Small intestine (tissue), 7 donors: ENCODE measurements at regions not wholly inside any gene's neighbourhood (a gene's known extent, or its start where the extent isn't known, plus 50 kb on each side); places are given as distances from the start of the nearest gene placed in this dataset.
A peak's percentile ranks its signal among the peaks of the same experiment; 100 is the strongest.

Experiments used
- DNase-seq, 2 donors: peaks; one replicate each; pipeline versions ENCODE4 v3.0.0 to v3.0.0-alpha.2; 2013
- FAIRE-seq: peaks from 2 replicates; lab custom pipeline; 2012; peaks lifted over from hg19 to GRCh38; lab: Jason Lieb, UNC
- H3K27ac ChIP-seq, 3 donors: one replicate each; pipeline ENCODE4 v1.5.1; 2013; ENCODE audit warnings: low read length in 2 of 3, mild to moderate bottlenecking in 2 of 3, control low read depth in 1 of 3, inconsistent platforms in 1 of 3, low read depth in 1 of 3, moderate library complexity in 1 of 3
- H3K27me3 ChIP-seq, 3 donors: one replicate each; pipeline ENCODE4 v1.6.1; 2013; ENCODE audit warnings: low read length in 3 of 3, inconsistent platforms in 1 of 3; ENCODE audit not compliant: control insufficient read depth in 3 of 3, insufficient read depth in 3 of 3
- H3K36me3 ChIP-seq, 3 donors: one replicate each; pipeline ENCODE4 v1.6.1; 2013; ENCODE audit warnings: low read length in 3 of 3, inconsistent platforms in 1 of 3, low read depth in 1 of 3, mild to moderate bottlenecking in 1 of 3, moderate library complexity in 1 of 3; ENCODE audit not compliant: control insufficient read depth in 3 of 3, insufficient read depth in 2 of 3
- H3K4me1 ChIP-seq, 3 donors: one replicate each; pipeline ENCODE4 v1.6.1; 2013; ENCODE audit warnings: low read length in 2 of 3, inconsistent platforms in 1 of 3, low read depth in 1 of 3, mild to moderate bottlenecking in 1 of 3, moderate library complexity in 1 of 3; ENCODE audit not compliant: control insufficient read depth in 3 of 3, insufficient read depth in 2 of 3
- H3K4me3 ChIP-seq, 3 donors: one replicate each; pipeline ENCODE4 v1.5.1; 2013; ENCODE audit warnings: low read length in 3 of 3, control low read depth in 1 of 3, inconsistent platforms in 1 of 3, low read depth in 1 of 3, mild to moderate bottlenecking in 1 of 3, moderate library complexity in 1 of 3
- H3K9me3 ChIP-seq, 2 donors: one replicate each; pipeline ENCODE4 v1.6.1; 2013; ENCODE audit warnings: low read depth in 1 of 2, low read length in 1 of 2; ENCODE audit not compliant: control insufficient read depth in 2 of 2, insufficient read depth in 1 of 2
- WGBS, 3 donors: extraction: QIAGEN DNeasy Blood & Tissue Kit; methylation state at CpG; one replicate each; pipeline ENCODE4 v1.1.7; 2013; 5-methylcytosine and 5-hydroxymethylcytosine counted together
- donor health status: healthy with polysubstance abuse.
- donor health status: control.
- donor health status: control.
- donor health status: Bipolar disorder and iron deficiency.
- donor health status: healthy.

GRCh38 chr1:239282411-239282810 lies 104.0 kb upstream of the CHRM3 start:
- no peaks in the 10 kb centered on the region for H3K4me1 ChIP-seq
- no peak for DNase-seq
- no peak for FAIRE-seq
- no peaks in the 10 kb centered on the region for H3K27me3 ChIP-seq
- no peak overlapping the region for H3K27ac ChIP-seq
- no peaks in the 10 kb centered on the region for H3K36me3 ChIP-seq
- no peak overlapping the region for H3K4me3 ChIP-seq
- H3K9me3 ChIP-seq, result no peaks in the 10 kb centered on the region
- WGBS, 3 donors, result 17 to 60% (median 28%) methylated on average over 3 of the region's 3 CpGs

GRCh38 chr1:239276051-239276450 lies 110.3 kb upstream of the CHRM3 start:
- Histone ChIP-seq H3K4me1 (no peaks in the 10 kb centered on the region), H3K27me3 (no peaks in the 10 kb centered on the region), H3K4me3 (no peak overlapping the region), H3K9me3 (peaks cover 0 to 6% of the 10 kb centered on the region in 2 donors), H3K27ac (no peak overlapping the region), H3K36me3 (no peaks in the 10 kb centered on the region)
- FAIRE-seq (no peak), DNase-seq (no peak)
- 67 to 74% (median 73%) methylated on average over 5 of the region's 5 CpGs for WGBS, 3 donors

- H3K27ac ChIP-seq, result no peak overlapping the region
- 73 to 85% (median 82%) methylated on average over 4 of the region's 4 CpGs for WGBS, 3 donors
- peaks cover 0 to 6% of the 10 kb centered on the region in 2 donors for H3K9me3 ChIP-seq
- H3K4me1 ChIP-seq, result no peaks in the 10 kb centered on the region
- FAIRE-seq (no peak), DNase-seq (no peak)
- no peaks in the 10 kb centered on the region for H3K36me3 ChIP-seq
- H3K4me3 ChIP-seq, result no peak overlapping the region
- H3K27me3 ChIP-seq, result no peaks in the 10 kb centered on the region
Measured at GRCh38 chr1:239274242-239274830, 112.0 kb upstream of the CHRM3 start.

DNA sequence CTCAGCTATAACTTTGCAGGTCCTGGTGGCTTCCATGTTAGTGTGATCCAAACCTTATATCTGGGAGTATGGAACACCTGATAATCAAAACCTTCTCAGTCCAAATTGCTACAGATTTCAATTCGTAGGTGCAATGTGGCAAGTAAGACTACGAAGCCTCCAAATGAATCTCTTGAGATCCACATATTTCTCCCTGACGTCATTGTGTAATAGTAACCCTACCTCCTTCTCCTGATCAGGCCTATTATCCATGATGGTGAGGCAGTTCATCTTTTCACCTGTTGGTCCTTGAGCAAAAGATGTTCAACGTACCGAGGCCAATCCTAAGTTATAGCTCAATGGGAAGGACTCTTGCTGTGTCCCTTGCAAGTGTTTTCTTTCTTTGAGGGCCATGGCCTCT lies 115.9 kb upstream of the CHRM3 start:
- H3K9me3 ChIP-seq, result peaks cover 0 to 6% of the 10 kb centered on the region in 2 donors
- H3K36me3 ChIP-seq, result no peaks in the 10 kb centered on the region
- no peaks in the 10 kb centered on the region for H3K27me3 ChIP-seq
- DNase-seq (no peak), FAIRE-seq (no peak)
- WGBS, 3 donors, result 90 to 95% (median 95%) methylated on average over 5 of the region's 5 CpGs
- no peak overlapping the region for H3K4me3 ChIP-seq
- no peak overlapping the region for H3K27ac ChIP-seq
- no peaks in the 10 kb centered on the region for H3K4me1 ChIP-seq

- H3K4me3 ChIP-seq, result no peak overlapping the region
- H3K27ac ChIP-seq, result no peak overlapping the region
- H3K9me3 ChIP-seq, result peaks cover 0 to 6% of the 10 kb centered on the region in 2 donors
- no peaks in the 10 kb centered on the region for H3K4me1 ChIP-seq
- FAIRE-seq (no peak), DNase-seq (no peak)
- WGBS, 3 donors, result 75 to 91% (median 82%) methylated on average over 4 of the region's 4 CpGs
- no peaks in the 10 kb centered on the region for H3K36me3 ChIP-seq
- no peaks in the 10 kb centered on the region for H3K27me3 ChIP-seq
Measured at GRCh38 chr1:239269706-239270105, 116.7 kb upstream of the CHRM3 start.

DNA sequence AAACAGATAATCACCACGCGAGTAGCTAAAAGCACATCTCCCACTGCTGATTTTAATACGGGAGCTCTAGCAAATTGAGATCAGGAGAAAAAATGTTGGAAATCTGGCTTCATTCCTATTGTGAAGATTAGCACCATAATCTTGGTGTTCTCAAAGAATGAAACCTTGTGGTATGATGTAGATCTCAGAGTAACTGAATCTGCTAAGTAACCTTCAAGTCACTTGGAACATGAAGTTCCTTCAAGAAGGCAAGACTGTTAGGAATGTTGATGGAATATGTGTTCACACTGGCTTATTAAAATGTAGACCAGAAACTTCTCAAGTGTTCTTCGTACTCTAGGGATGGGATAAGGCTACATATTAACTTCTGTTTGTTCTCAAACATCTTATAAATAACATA lies 117.4 kb upstream of the CHRM3 start:
- H3K36me3 ChIP-seq, result no peaks in the 10 kb centered on the region
- no peaks in the 10 kb centered on the region for H3K27me3 ChIP-seq
- H3K4me3 ChIP-seq, result no peak overlapping the region
- H3K9me3 ChIP-seq, result peaks cover 0 to 3% of the 10 kb centered on the region in 2 donors
- FAIRE-seq, result no peak
- no peaks in the 10 kb centered on the region for H3K4me1 ChIP-seq
- 78 to 82% (median 81%) methylated on average over 4 of the region's 4 CpGs for WGBS, 3 donors
- H3K27ac ChIP-seq, result no peak overlapping the region
- no peak for DNase-seq

- Histone ChIP-seq H3K27me3 (no peaks in the 10 kb centered on the region), H3K4me1 (no peaks in the 10 kb centered on the region), H3K9me3 (no peaks in the 10 kb centered on the region), H3K36me3 (no peaks in the 10 kb centered on the region), H3K27ac (no peak overlapping the region), H3K4me3 (no peak overlapping the region)
- no peak for DNase-seq
- WGBS, 3 donors, result 84 to 88% (median 88%) methylated on average over 6 of the region's 6 CpGs
- FAIRE-seq, result no peak
Measured at GRCh38 chr1:239268007-239268406, 118.4 kb upstream of the CHRM3 start.

DNA sequence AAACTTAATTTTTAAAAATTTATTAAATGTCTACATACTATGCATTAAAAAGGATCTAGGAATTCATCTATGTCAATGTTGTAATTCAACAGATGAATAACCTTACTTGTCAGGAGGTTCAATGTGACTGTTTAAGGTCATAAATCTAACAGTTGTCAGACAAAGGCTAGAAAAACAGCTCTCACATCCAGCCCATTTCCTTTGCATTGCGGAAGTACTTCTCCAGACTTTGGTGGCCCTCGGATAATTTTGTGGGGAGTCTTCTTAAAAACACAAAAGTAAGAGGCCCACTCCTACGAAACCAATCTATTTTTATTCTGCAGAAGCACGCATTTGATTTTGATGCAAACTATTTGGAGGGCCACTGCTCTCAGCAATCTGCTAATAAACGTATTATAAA lies 122.6 kb upstream of the CHRM3 start:
- Histone ChIP-seq H3K27me3 (no peaks in the 10 kb centered on the region), H3K36me3 (no peaks in the 10 kb centered on the region), H3K4me1 (no peaks in the 10 kb centered on the region), H3K27ac (no peak overlapping the region), H3K4me3 (no peak overlapping the region), H3K9me3 (no peaks in the 10 kb centered on the region)
- no peak for DNase-seq
- FAIRE-seq, result no peak
- WGBS, 3 donors, result 57 to 85% (median 70%) methylated on average over 5 of the region's 5 CpGs

DNA sequence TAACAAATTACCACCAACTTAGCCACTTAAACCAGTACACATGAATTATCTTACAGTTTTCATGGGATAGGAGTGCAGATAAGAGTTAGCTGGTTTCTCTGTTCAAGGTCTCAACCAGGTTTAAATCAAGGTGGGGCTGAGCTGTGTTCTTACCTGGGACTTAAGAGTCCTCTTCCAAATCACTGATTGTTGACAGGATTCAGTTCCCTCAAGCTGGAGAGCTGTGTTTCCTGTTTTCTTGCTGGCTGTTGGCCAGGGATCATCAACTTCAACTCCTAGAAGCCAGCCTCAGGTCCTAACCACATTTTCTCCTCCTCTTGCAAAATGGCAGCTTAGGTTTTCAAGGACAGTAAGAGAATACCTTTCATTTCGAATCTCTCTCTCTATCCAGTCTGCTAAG lies 123.8 kb upstream of the CHRM3 start:
- H3K27ac ChIP-seq, result no peak overlapping the region
- no peak for FAIRE-seq
- no peaks in the 10 kb centered on the region for H3K36me3 ChIP-seq
- peaks cover 0 to 6% of the 10 kb centered on the region in 2 donors for H3K9me3 ChIP-seq
- H3K27me3 ChIP-seq, result no peaks in the 10 kb centered on the region
- peak; percentile 2 to 42 for DNase-seq
- H3K4me3 ChIP-seq, result no peak overlapping the region
- WGBS, 3 donors, result 72 to 83% (median 72%) methylated on average over 1 of the region's 1 CpG
- H3K4me1 ChIP-seq, result no peaks in the 10 kb centered on the region
